GM12878 (cell line): ENCODE measurements at regions not wholly inside any gene's neighbourhood (a gene's known extent, or its start where the extent isn't known, plus 50 kb on each side); places are given as distances from the start of the nearest gene placed in this dataset.
"Not testable (repeated sequence)": the region's sequence is repeated elsewhere in the genome, so short reads cannot be mapped to it uniquely, and the experiment has no call there.

Source experiments
- ATAC-seq: fragments of 200-7000 bp; cut with Tn5 transposase; 3 replicates; pipeline ENCODE4 v1.9.1; 2020; ENCODE audit warnings: mild to moderate bottlenecking, moderate library complexity
- BruUV-seq: library from RNA; stranded (reverse); fragments of 400-500 nt; replicated peaks from 2 replicates; lab custom pipeline; 2021; lab: Mats Ljungman, UMichigan
- CTCF ChIA-PET: fragments of 300-600 bp; sonication (Branson Sonifier 250); formaldehyde crosslinking; extraction: SDS; loops from one replicate; lab custom pipeline; 2021; ENCODE audit warnings: inconsistent platforms; lab: Yijun Ruan, JAX
- POLR2A ChIA-PET: fragments of 350-600 bp; formaldehyde crosslinking; extraction: SDS; loops from one replicate; lab custom pipeline; 2021; ENCODE audit warnings: inconsistent platforms; lab: Charles Lee
- RAD21 ChIA-PET: fragments of 300-600 bp; sonication (Branson Sonifier 250); formaldehyde crosslinking; loops from one replicate; lab custom pipeline; 2023; ENCODE audit warnings: antibody characterized with exemption; ENCODE audit not compliant: unreplicated experiment; lab: Charles Lee
- SMC1A ChIA-PET: fragments of 300-600 bp; sonication (Branson Sonifier 250); formaldehyde crosslinking; loops from one replicate; lab custom pipeline; 2023; ENCODE audit not compliant: unreplicated experiment, uncharacterized antibody; lab: Charles Lee
- DNase-seq: peaks from one replicate; pipeline ENCODE4 v3.0.0-alpha.2; 2011; ENCODE audit warnings: low read depth, low spot score
- FAIRE-seq: peaks from 3 replicates; lab custom pipeline; 2011; peaks lifted over from hg19 to GRCh38; lab: Jason Lieb, UNC
- H2AFZ ChIP-seq: 2 replicates; pipeline ENCODE4 v1.6.0; 2011; ENCODE audit warnings: low read depth, low read length, control low read depth; ENCODE audit not compliant: control insufficient read depth
- H3K27ac ChIP-seq: 2 replicates; pipeline ENCODE4 v1.5.1; 2011; ENCODE audit warnings: control low read depth; ENCODE audit not compliant: control insufficient read depth, insufficient read depth
- H3K27me3 ChIP-seq, 2 experiments: replicated peaks in 1 of 2; 2 replicates each; pipeline versions ENCODE4 v1.6.0 to v1.6.1; 2011; ENCODE audit warnings: low read length in 1 of 2; ENCODE audit not compliant: control insufficient read depth in 2 of 2, insufficient read depth in 2 of 2
- H3K36me3 ChIP-seq, 2 experiments: 2 replicates each; pipeline ENCODE4 v1.5.1; 2011; ENCODE audit warnings: low read length in 1 of 2; ENCODE audit not compliant: control insufficient read depth in 2 of 2, insufficient read depth in 2 of 2
- H3K4me1 ChIP-seq: 2 replicates; pipeline ENCODE4 v1.6.1; 2011; ENCODE audit warnings: mild to moderate bottlenecking, low read length, moderate library complexity, mixed read lengths; ENCODE audit not compliant: control insufficient read depth, insufficient read depth
- H3K4me2 ChIP-seq: 2 replicates; pipeline ENCODE4 v1.6.0; 2011; ENCODE audit warnings: control low read depth; ENCODE audit not compliant: control insufficient read depth, insufficient read depth
- H3K4me3 ChIP-seq: fragments of 200-600 bp; sonication (generic); 2 replicates; pipeline ENCODE4 v1.5.1; 2016
- H3K79me2 ChIP-seq: 2 replicates; pipeline ENCODE4 v1.6.0; 2011; ENCODE audit warnings: low read length; ENCODE audit not compliant: control insufficient read depth, insufficient read depth
- H3K9ac ChIP-seq: 2 replicates; pipeline ENCODE4 v1.8.0; 2011; ENCODE audit warnings: low read length, control low read depth, mixed read lengths; ENCODE audit not compliant: control insufficient read depth, insufficient read depth
- H3K9me3 ChIP-seq: replicated peaks from 3 replicates; pipeline ENCODE4 v1.5.1; 2011; ENCODE audit warnings: mild to moderate bottlenecking, low read length; ENCODE audit not compliant: control insufficient read depth, insufficient read depth
- H4K20me1 ChIP-seq: 2 replicates; pipeline ENCODE4 v1.6.0; 2011; ENCODE audit not compliant: control insufficient read depth, insufficient read depth
- BHLHE40 ChIP-seq, 2 experiments: fragments of 450-650 bp in 1 of 2; IDR thresholded peaks; 2 replicates each; pipeline ENCODE4 v1.6.1; 2011 to 2017; ENCODE audit warnings: low read depth in 2 of 2, borderline replicate concordance in 1 of 2, improper control_type of control experiment in 1 of 2, low read length in 1 of 2, mild to moderate bottlenecking in 1 of 2
- BRCA1 ChIP-seq: IDR thresholded peaks from 2 replicates; pipeline ENCODE4 v1.6.1; 2011; ENCODE audit warnings: low read depth, low read length, improper control_type of control experiment
- CBX3 ChIP-seq: fragments of 200-600 bp; sonication (generic); IDR thresholded peaks from 2 replicates; pipeline ENCODE4 v1.6.1; 2016; ENCODE audit warnings: low read depth, borderline replicate concordance
- ELK1 ChIP-seq: IDR thresholded peaks from 2 replicates; pipeline ENCODE4 v1.6.1; 2012; ENCODE audit warnings: low read depth, low read length, improper control_type of control experiment
- IRF4 ChIP-seq: IDR thresholded peaks from 2 replicates; pipeline ENCODE4 v1.6.1; 2011; ENCODE audit warnings: low read depth, low read length
- KDM1A ChIP-seq: fragments of 200-600 bp; sonication (generic); IDR thresholded peaks from 2 replicates; pipeline ENCODE4 v1.6.1; 2016; ENCODE audit warnings: borderline replicate concordance
- NFYB ChIP-seq: IDR thresholded peaks from 2 replicates; pipeline ENCODE4 v1.6.1; 2011; ENCODE audit warnings: low read depth, mild to moderate bottlenecking, low read length, improper control_type of control experiment, moderate library complexity; ENCODE audit not compliant: insufficient read depth
- POU2F2 ChIP-seq: IDR thresholded peaks from 3 replicates; pipeline ENCODE4 v1.6.1; 2011; ENCODE audit warnings: low read depth, mild to moderate bottlenecking, low read length, borderline replicate concordance
- RELA ChIP-seq: fragments of 450-650 bp; IDR thresholded peaks from 2 replicates; pipeline ENCODE4 v1.8.0; 2014; ENCODE audit warnings: borderline replicate concordance; ENCODE audit not compliant: partially characterized antibody
- SMARCA5 ChIP-seq: fragments of 450-650 bp; IDR thresholded peaks from 2 replicates; pipeline ENCODE4 v1.6.1; 2017; ENCODE audit warnings: mild to moderate bottlenecking
- WGBS: methylation state at CpG from one replicate; pipeline ENCODE4 v1.1.6; 2016; ENCODE audit warnings: low lambda C conversion rate; ENCODE audit not compliant: insufficient replicate concordance, insufficient coverage; ENCODE audit errors: missing lambda C conversion rate; 5-methylcytosine and 5-hydroxymethylcytosine counted together
- in situ Hi-C: fragments of 300-500 bp; cut with MboI; formaldehyde crosslinking; loops from 9 replicates; pipeline ENCODE4 v1.14.3; 2018; ENCODE audit warnings: mixed read lengths
- intact Hi-C: fragments of 100-400 bp; cut with micrococcal nuclease; formaldehyde crosslinking; loops from one replicate; pipeline ENCODE4 v1.14.2; 2022; ENCODE audit not compliant: unreplicated experiment

- WGBS: 51% methylated on average over 7 of the region's 7 CpGs
- H3K9ac ChIP-seq: no peak overlapping the region
- no peaks in the 10 kb centered on the region for H4K20me1 ChIP-seq
- no peak overlapping the region for H2AFZ ChIP-seq
- no peak overlapping the region for H3K27ac ChIP-seq
- ChIA-PET SMC1A (interaction anchor here (1.3 kb wide), 2 partner anchors 8 to 20 kb away, joined by 3 to 4 read pairs; no protein-coding TSS in a partner anchor), POLR2A (no interaction called here), RAD21 (interaction anchor here (1.0 kb wide), 1 partner anchor 333 kb away, joined by 3 read pairs; no protein-coding TSS in a partner anchor), CTCF (interaction anchor here (0.6 kb wide), 1 partner anchor 160 kb away, joined by 3 read pairs; no protein-coding TSS in a partner anchor)
- H3K27me3 ChIP-seq: no peaks in the 10 kb centered on the region
- intact Hi-C loops (no loop called here), in situ Hi-C loops (no loop called here)
- no TSS peak for BruUV-seq
- H3K4me2 ChIP-seq: no peak overlapping the region
- no peaks in the 10 kb centered on the region for H3K79me2 ChIP-seq
- H3K9me3 ChIP-seq: no peaks in the 10 kb centered on the region
- ATAC-seq: no peak
- no peak for TF ChIP-seq IRF4
- no peak for TF ChIP-seq BRCA1
- no peak for TF ChIP-seq NFYB
- TF ChIP-seq SMARCA5: no peak
- TF ChIP-seq ELK1: no peak
- no peak for TF ChIP-seq KDM1A
- TF ChIP-seq POU2F2: no peak
- TF ChIP-seq RELA: no peak
- no peak for TF ChIP-seq BHLHE40 (IDR thresholded peaks at IDR 0.05; ENCODE audit: borderline replicate concordance in 1 of 2, low read depth in 2 of 2, low read length in 1 of 2)
- no peak for TF ChIP-seq CBX3
- H3K4me3 ChIP-seq: no peak overlapping the region
- DNase-seq: no peak
- no peaks in the 10 kb centered on the region for H3K4me1 ChIP-seq
- no peaks in the 10 kb centered on the region for H3K36me3 ChIP-seq
- no peak for FAIRE-seq
Observed at GRCh38 chr10:89985446-89985845, 284.1 kb downstream of the KIF20B start.

- ChIA-PET SMC1A (interaction anchor here (1.0 to 2.0 kb wide), 3 partner anchors 12 to 31 kb away, joined by 3 to 5 read pairs (median 4); no protein-coding TSS in a partner anchor), CTCF (interaction anchor here (1.1 kb wide), 1 partner anchor 20 kb away, joined by 3 read pairs; no protein-coding TSS in a partner anchor)
- H2AFZ ChIP-seq, H3K9ac ChIP-seq, H3K79me2 ChIP-seq, H3K27ac ChIP-seq, H3K36me3 ChIP-seq, H4K20me1 ChIP-seq, FAIRE-seq, in situ Hi-C loops, H3K4me1 ChIP-seq, ATAC-seq, H3K9me3 ChIP-seq, DNase-seq, H3K4me3 ChIP-seq, H3K27me3 ChIP-seq, intact Hi-C loops, POLR2A ChIA-PET, RAD21 ChIA-PET, H3K4me2 ChIP-seq, BruUV-seq: not testable (repeated sequence)
Observed at GRCh38 chr10:89988361-89988760, 287.0 kb downstream of the KIF20B start.
